HG03045 (cell line): ENCODE measurements at regions not wholly inside any gene's neighbourhood (a gene's known extent, or its start where the extent isn't known, plus 50 kb on each side); places are given as distances from the start of the nearest gene placed in this dataset.

Source experiments
- ATAC-seq: cut with Tn5 transposase; IDR thresholded peaks from one replicate; pipeline ENCODE4 v1.9.1; 2021; ENCODE audit warnings: mild to moderate bottlenecking, moderate library complexity; ENCODE audit not compliant: unreplicated experiment

GRCh38 chr12:98182821-98183220 lies 332.6 kb upstream of the TMPO start:
- ATAC-seq = no peak

GRCh38 chr12:98185606-98186005 lies 329.8 kb upstream of the TMPO start:
- ATAC-seq = no peak

GRCh38 chr12:98188650-98189077 lies 326.7 kb upstream of the TMPO start:
- ATAC-seq = no peak

GRCh38 chr12:98194591-98194990 lies 320.8 kb upstream of the TMPO start:
- no peak for ATAC-seq

DNA sequence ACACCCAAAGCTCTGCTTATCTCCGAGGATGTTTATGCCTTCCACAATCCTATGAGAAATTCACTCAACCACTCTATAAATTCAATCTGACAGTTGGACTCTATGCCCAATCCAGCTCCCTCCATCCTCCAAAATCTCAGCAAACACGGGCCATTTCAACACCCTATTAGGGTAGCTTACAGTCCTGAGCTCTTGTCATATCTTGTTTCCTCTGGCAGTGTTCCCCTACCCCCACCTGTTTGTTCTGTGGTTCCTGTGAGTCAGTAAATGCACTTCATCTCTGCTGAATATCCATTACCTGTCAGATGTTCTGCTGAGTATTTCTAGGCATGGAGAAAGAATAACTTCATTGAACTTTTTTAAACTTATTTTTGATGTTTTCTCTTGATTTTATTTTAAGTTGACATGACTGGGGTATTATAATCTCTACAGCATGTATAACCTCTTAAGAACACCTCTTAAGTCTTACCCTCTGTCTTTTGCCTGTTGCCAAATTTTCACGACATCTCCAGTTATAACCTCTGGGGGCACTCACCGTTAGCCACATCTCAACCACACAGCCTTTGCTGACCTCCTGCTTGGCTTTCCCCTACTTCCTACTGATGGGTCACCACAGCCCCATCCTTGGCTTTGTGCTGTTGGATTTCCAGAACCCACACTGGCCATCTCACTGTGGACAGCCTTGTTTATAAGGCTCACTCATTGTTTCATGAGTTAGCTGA lies 317.0 kb upstream of the TMPO start:
- no peak for ATAC-seq

GRCh38 chr12:98208816-98209215 lies 306.6 kb upstream of the TMPO start:
- ATAC-seq = no peak

- ATAC-seq = no peak
Measured at GRCh38 chr12:98211909-98212695, 303.3 kb upstream of the TMPO start.

- ATAC-seq = no peak
Measured at GRCh38 chr12:98213556-98213955, 301.8 kb upstream of the TMPO start.

DNA sequence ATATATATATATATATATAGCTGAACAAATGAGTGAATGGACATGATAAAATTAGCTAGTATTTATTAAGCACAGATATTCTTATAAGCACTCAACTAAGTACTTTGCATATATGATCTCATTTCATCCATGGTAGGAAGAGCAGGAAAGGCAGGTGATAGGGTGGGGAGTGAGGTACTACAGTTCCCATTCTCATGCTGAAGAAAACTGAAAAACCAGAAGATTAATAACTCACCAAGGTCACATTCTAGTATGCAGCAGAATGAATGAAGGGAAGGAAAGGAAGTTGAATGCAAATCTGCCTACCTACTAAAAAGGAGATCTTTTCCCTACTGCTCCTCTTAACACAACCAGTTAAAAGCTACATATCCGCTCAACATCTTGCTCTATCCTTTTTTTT lies 298.1 kb upstream of the TMPO start:
- no peak for ATAC-seq

GRCh38 chr12:98220636-98221035 lies 294.8 kb upstream of the TMPO start:
- no peak for ATAC-seq

DNA sequence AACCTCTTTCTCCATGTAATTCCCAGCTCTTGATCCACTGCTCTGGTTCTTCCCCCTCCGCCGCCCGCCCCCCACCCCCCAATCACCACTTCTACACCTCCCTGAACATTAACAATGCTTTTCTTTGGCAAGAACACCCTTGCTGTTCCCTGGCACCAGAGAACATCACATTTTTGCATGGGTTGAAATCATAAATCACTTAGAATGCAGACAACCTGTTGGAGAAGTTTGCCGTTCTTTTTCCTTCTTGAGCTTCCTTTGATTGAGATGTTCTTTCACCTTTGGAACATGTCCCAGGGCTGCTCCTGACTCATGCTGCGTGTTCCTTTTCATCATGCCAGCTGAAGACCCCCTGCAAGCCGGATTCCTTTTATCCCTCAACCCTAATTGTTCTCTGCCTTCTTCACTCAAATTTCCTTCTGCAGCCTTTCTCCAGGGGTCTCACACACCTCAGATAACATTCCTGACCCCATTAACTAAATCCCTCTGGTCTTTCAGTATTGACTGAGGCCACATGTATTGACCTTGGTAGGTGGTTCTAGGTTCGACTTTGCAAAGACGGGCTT lies 294.1 kb upstream of the TMPO start:
- ATAC-seq = no peak

DNA sequence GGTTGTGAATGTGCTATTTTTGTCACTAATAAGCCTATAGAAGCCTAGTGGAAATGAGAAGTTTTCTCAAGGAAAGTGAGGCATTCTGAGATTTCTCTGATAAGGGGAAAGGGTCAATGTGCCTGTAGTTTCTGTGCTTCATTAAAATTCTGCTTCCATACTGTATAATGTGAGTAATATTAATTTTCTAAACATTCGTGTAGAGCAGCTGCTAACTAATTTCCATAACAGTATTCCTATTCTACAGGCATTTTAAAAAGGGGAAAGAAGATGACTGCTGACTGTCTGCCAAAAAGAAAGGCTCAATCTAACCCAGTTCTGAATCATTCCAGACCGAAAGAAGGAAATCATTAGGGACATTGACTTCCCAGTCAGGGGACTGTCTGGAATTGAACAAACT lies 293.3 kb upstream of the TMPO start:
- no peak for ATAC-seq

DNA sequence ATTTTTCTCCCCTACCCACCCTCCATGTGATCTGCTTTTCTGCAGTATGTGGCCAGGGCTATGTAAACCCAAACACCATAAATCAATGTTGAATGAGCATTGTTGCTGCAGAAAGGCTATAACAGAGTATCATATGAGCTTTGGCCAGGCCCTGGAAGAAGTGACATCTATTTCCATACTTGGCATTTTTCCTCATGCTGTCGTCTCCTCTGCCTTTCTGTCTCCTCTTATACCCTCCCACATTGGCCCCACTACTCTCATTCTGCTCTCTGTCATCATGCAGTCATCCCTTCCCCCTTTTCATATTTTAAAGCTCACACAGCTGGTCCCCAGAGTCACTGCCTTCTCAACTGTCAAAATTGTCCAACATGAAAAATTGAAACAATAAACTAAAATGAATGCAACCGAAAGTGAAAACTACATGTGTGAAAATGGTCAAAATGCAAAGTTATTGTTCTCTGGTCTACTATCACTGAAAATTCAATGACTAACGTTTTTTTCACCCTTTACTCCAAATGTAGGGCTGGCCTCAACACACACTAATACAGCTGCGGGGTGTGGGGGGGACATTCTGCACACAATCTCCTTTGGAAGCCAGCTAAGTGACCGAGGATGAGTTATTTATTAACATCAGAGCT lies 290.7 kb upstream of the TMPO start:
- ATAC-seq = no peak

- ATAC-seq = no peak
Measured at GRCh38 chr12:98227162-98227561, 288.2 kb upstream of the TMPO start.

DNA sequence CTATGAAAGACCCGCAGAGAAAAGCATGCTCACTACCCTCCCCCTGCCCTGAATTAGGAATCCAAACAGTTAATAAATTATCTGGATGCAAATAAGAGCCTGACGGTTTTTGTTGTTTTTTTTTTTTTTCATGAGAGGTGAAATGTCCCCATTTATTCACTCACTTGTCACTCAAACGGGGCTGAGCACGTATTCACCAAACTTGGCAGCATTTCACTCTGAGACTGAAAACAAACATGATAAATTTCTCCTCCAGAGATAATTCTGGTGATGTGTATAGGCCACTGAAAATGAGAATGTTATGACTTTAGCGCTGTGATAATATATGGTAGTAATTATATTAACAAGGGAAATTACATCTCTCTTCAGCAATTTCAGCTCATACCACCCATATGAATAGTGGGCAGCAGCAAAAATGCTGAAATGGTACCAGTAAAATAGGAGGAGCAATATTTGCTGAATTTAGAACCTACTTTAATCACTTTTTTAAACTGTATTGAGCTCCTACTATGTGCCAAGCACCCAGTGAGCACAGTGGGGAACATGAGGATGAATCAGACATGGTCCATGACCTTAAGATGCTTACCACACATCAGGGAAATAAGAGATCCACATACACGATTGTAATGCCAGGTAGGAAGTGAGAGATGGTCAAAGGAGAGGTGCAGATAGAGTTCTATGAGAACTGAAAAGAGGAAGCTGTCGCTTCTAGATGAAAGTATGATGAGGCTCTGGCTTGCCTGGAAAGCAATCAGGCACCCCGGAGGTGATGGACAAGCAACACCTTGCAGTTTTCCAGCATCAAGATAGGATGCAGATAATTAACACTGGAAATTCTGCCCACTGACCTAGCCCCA lies 286.5 kb upstream of the TMPO start:
- no peak for ATAC-seq

DNA sequence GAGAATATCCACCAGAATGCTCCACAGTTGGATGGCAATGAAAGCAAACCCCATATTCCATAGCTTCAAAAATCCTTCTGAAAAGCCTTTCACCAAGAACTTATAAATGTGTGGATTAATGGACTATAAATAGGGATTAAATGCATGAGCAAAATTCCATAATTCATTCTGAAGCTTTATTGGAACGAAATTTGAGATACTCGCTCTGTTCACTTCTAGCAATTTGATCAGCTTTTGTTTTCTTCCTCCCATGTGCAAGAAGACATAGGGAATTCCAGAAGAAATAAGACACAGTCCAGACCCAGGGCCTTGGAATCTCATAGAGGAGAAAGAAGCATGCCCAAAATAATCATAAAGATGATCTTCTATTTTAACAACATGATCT lies 285.9 kb upstream of the TMPO start:
- ATAC-seq = no peak

- ATAC-seq = no peak
Measured at GRCh38 chr12:98232753-98233390, 282.5 kb upstream of the TMPO start.

GRCh38 chr12:98235301-98235700 lies 280.1 kb upstream of the TMPO start:
- ATAC-seq = no peak

DNA sequence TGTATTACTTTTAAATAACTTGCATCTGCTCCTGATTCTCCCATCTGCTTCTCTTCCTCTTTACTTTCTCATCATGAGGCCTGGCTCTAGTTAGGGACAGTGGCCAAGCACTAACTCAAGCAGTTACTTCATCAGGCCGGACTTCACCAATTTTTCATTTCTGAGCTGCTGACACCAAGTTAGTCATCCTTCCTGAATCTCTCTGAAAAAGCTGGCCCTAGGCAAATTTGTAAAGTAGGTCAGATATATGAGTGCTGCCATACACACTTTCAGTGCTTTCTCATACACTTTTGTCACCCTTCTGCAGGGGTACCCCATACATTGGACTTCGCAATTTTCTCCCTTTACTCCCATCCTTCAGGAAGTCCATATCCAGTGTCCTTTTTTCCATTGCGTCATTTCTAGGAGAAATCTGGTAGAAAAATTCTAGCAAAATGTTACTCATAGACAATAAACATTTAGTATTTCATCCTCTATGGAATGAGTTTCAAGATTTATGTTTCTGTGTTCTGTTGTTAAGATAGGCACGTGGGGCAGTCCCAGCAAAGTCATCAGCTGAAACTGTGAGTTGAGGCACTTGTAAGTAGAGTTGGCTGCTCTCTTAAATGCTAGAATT lies 276.8 kb upstream of the TMPO start:
- ATAC-seq = no peak

GRCh38 chr12:98243190-98243589 lies 272.2 kb upstream of the TMPO start:
- no peak for ATAC-seq
